HG02870 (cell line): ENCODE measurements at regions not wholly inside any gene's neighbourhood (a gene's known extent, or its start where the extent isn't known, plus 50 kb on each side); places are given as distances from the start of the nearest gene placed in this dataset.
"Not testable (repeated sequence)": the region's sequence is repeated elsewhere in the genome, so short reads cannot be mapped to it uniquely, and the experiment has no call there.

Experiments used
- ATAC-seq: cut with Tn5 transposase; IDR thresholded peaks from one replicate; pipeline ENCODE4 v1.9.1; 2021; ENCODE audit warnings: mild to moderate bottlenecking, moderate library complexity; ENCODE audit not compliant: unreplicated experiment

GRCh38 chr4:132344924-132345828 is 803.9 kb upstream of the PCDH10 start:
- ATAC-seq: no peak

DNA sequence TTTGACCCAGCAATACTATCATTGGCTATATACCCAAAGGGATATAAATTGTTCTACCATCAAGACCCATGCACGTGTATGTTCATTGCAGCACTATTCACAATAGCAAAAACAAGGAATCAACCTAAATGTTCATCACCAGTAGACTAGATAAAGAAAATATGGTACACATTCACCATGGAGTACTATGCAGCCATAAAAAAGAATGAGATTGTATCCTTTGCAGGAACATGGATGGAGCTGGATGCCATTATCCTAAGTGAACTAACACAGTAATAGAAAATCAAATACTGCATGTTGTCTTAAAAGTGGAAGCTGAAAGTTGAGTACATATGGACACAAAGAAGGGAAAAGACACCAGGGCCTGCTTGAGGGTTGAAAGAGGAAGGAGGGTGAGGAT is 803.1 kb upstream of the PCDH10 start:
- no peak for ATAC-seq

DNA sequence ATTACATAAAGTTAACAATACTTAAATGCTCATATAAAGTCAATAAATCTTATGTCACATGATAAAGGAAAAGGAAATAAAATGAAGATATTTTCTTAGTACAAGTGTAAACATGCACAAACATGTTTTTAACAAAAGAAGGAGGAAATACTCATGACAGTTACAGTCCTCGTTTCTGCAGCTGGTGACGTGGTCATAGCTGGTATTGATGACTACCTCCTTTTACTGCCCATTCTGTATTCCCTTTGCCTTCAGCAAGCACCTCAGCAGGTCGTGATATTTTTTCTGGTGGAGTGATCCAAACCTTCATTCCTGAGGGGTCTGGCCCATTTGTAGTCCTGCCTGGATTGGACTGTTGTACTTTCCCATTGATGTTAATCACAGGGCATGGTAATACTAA is 797.5 kb upstream of the PCDH10 start:
- ATAC-seq: not testable (repeated sequence)

GRCh38 chr4:132382243-132382642 is 766.9 kb upstream of the PCDH10 start:
- no peak for ATAC-seq

DNA sequence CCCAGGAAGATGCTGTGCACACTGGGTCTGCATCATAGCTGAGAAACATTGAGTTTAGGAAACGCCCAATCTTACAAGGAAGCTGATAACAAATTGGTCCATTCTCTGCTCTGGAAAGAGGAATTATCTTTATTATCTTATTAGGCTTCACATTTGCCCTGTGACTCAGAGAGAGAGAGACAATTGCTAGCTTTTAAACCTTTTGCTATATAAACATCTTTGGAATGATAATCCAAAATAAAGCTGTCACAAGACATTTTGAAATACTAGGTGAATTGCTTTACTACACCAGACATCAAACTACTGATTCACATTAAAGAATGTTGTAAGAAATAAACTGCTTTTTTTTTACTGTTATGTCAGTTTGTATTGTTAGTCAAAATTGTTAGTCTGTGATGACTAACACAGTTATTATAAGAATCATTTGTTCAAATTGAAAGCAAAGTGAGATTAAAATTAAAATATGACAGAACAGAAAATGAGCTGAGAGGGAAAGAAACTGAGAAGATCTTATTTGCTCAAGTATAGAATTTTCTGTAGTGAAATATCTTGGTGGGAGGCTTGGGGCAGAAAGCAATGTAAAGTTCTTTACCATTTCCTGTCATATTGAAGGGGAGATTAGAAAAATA is 765.4 kb upstream of the PCDH10 start:
- ATAC-seq: no peak

DNA sequence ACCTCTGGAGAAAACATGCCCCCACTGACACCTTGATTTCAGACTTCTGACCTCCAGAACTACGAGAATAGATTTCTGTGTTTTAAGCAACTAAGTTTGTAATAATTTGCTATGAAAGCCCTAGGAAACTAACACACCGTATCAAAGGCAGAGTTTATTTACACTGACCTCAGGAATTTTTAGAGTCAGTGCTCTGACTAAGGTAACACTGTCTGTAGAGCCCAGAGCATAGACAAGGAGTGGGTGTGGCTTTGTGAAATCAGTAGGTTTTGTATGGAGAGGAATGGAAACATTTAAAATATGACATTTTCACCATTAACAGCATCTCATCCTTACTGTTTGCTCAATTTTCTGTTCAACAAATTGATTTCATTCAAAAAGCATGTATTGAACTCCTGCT is 764.4 kb upstream of the PCDH10 start:
- no peak for ATAC-seq

DNA sequence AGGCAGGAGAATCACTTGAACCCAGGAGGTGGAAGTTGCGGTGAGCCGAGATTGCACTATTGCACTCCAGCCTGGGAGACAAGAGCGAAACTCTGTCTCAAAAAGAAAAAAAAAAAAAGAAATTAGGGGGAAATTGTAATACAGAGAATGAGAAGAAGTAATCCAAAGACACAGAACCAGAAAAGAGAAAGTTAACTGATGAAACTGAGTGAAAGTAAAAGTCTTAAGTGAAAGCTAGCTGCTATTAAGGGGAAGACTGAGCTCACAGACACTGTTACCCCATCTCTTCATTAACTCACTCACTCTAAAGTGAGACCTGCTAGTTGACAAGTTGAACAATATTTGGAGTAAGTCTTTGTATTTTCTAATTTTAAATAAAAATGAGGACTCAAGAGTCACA is 763.0 kb upstream of the PCDH10 start:
- no peak for ATAC-seq

GRCh38 chr4:132387060-132387459 is 762.0 kb upstream of the PCDH10 start:
- ATAC-seq: no peak

DNA sequence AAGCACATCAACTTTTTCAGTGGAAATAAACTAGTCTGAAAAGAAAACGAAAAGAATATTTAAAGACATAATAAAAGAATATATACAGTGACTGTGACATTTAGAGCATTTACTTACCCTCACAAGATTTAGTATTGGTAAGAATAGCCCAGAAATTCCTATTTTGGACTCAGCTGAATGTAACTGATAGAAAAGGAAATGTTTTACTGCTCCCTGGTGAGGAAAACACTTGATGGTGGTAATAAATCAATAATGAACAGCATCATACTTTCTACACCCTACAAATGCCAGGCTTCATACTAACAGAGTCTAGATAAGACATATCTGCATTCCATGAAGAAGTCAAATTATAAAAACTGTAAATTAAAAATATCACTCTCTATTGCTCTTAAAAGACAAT is 753.5 kb upstream of the PCDH10 start:
- no peak for ATAC-seq

GRCh38 chr4:132396636-132397035 is 752.5 kb upstream of the PCDH10 start:
- ATAC-seq: no peak

- ATAC-seq: no peak
Observed at GRCh38 chr4:132417220-132417619, 731.9 kb upstream of the PCDH10 start.

DNA sequence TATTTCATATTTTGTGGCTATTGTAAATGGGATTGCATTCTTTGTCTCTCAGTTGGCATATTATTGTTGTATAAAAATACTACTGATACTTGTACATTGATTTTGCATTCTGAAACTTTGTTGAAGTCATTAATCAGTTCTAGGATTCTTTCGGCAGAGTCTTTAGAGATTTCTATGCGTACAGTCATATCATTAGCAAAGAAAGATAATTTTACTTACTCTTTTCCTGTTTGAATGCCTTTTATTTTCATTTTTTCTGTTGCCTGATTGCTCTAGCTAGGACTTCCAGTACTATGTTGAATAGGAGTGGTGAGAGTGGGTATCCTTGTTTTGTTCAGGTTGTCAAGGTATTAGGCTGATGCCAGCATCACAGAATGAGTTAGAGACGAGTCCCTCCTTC is 722.0 kb upstream of the PCDH10 start:
- no peak for ATAC-seq

GRCh38 chr4:132437117-132437516 is 712.0 kb upstream of the PCDH10 start:
- no peak for ATAC-seq

- no peak for ATAC-seq
Observed at GRCh38 chr4:132445386-132445785, 703.7 kb upstream of the PCDH10 start.

DNA sequence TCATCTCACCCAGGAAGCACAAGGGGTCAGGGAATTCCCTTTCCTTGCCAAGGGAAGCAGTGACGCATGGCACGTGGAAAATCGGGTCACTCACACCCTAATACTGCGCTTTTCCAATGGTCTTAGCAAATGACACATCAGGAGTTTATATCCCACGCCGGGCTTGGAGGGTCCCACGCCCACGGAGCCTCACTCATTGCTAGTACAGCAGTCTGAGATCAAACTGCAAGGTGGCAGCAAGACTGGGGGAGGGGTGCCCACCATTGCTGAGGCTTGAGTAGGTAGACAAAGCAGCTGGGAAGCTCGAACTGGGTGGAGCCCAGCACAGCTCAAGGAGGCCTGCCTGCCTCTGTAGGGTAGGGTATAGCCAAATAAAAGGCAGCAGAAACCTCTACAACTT is 691.1 kb upstream of the PCDH10 start:
- ATAC-seq: not testable (repeated sequence)

DNA sequence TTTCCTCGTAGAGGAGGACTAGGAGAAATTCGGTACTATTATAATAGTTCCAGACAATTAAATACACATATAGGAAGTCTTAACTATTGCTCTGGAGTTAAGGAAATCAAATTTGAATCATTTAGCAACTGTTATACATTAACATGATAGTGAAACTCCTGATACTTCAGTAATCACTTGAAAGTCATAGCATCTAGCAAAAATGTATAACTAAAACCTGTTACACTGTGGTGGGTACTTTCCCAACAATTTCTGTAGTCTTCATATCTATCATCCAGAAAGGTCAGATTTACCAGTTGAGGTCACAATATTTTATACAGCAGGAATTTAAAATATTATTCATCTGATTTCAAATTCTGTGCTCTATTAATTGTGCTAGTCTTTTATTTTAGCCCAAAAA is 669.6 kb upstream of the PCDH10 start:
- ATAC-seq: no peak

DNA sequence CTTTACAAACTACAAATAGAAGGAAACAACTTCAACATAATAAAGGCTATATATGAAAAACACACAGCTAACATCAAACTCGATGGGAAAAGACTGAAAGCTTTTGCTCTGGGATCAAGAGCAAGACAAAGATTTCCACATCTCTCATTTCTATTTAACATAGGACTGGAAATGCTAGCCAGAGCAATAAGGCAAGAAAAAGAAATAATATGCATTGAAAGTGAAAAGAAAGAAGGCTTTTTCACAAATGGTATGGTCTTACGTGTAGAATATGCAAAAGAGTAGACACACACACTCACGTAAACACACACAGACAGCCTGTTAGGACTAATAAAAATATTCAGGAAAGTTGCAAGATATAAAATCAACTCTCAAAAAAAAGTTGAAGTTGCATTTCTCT is 660.5 kb upstream of the PCDH10 start:
- ATAC-seq: no peak

DNA sequence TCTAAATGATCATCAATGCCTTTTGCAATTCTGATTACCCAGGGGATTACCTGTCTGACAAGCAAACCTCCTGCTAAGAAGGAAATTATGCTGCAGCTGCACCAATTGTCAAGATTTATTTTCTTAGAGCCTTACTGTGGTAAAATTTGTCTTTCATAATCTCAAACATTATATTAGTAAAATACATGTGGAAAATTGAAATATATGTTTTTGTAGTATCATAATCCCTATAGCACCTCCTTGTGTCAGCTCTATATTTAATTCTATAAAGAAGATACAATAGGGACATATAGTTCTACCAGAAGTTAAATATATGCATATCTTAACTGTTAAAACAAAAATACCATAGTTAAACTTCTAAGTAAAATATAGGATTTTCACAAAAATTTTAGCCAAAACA is 655.6 kb upstream of the PCDH10 start:
- no peak for ATAC-seq

DNA sequence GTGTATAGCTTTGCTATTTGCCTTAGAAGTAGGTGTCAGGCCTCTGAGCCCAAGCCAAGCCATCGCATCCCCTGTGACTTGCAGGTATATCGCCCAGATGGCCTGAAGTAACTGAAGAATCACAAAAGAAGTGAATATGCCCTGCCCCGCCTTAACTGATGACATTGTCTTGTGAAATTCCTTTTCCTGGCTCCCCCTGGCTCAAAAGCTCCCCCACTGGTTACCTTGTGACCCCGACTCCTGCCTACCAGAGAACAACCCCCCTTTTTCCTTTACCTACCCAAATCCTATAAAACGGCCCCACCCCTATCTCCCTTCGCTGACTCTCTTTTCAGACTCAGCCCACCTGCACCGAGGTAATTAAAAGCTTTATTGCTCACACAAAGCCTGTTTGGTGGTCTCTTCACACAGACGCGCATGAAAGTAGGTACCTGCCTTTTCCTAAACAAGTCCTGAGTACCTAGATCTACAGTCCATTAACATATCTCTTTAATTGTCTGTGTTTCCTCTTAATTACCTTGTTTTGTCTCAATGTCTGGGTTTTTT is 653.8 kb upstream of the PCDH10 start:
- not testable (repeated sequence) for ATAC-seq

DNA sequence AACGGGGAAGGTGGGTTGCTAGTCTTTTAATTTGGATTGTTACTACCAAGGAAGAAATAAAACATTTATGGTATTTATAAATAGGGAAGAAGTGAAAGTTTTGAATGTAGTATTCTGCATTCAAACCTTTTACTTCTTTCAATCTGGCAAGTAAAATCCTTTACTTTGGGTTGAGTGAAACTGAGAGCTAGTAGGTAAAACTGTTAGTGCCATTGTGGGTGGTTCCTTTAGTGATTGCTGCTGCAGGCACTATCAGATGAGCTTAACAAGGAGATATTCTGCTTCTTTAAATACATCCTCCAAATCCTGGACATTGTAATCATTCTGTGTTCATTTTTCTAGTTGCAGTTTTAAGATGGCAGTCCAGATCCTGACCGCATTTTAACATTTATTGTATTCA is 650.9 kb upstream of the PCDH10 start:
- no peak for ATAC-seq

- ATAC-seq: no peak
Observed at GRCh38 chr4:132502096-132502552, 647.0 kb upstream of the PCDH10 start.

- ATAC-seq: no peak
Observed at GRCh38 chr4:132504438-132504837, 644.7 kb upstream of the PCDH10 start.
